Aorta (tissue), 5 donors: ENCODE measurements at regions not wholly inside any gene's neighbourhood (a gene's known extent, or its start where the extent isn't known, plus 50 kb on each side); places are given as distances from the start of the nearest gene placed in this dataset.

Source experiments
- ATAC-seq: fragments of 200-7000 bp; cut with Tn5 transposase; one replicate; pipeline ENCODE4 v1.9.1; 2022; ENCODE audit warnings: moderate library complexity; ENCODE audit not compliant: low FRiP score
- DNase-seq, 2 donors: peaks; one replicate each; pipeline ENCODE4 v3.0.0-alpha.2; 2020
- H3K27ac ChIP-seq, 2 donors: one replicate each; pipeline ENCODE4 v1.5.1; 2013; ENCODE audit warnings: low read length in 2 of 2, mild to moderate bottlenecking in 2 of 2, moderate library complexity in 2 of 2, control low read depth in 1 of 2, inconsistent platforms in 1 of 2, low read depth in 1 of 2
- H3K27me3 ChIP-seq, 2 donors: one replicate each; pipeline ENCODE4 v1.6.1; 2013; ENCODE audit warnings: control low read depth in 1 of 2, low read length in 1 of 2, mild to moderate bottlenecking in 1 of 2, moderate library complexity in 1 of 2; ENCODE audit not compliant: insufficient read depth in 2 of 2, control insufficient read depth in 1 of 2
- H3K36me3 ChIP-seq, 2 donors: one replicate each; pipeline ENCODE4 v1.6.1; 2013; ENCODE audit warnings: control low read depth in 1 of 2, low read length in 1 of 2, mild to moderate bottlenecking in 1 of 2; ENCODE audit not compliant: insufficient read depth in 2 of 2, control insufficient read depth in 1 of 2
- H3K4me1 ChIP-seq, 2 donors: one replicate each; pipeline ENCODE4 v1.6.1; 2013; ENCODE audit warnings: low read length in 2 of 2, control low read depth in 1 of 2, mild to moderate bottlenecking in 1 of 2, moderate library complexity in 1 of 2; ENCODE audit not compliant: insufficient read depth in 2 of 2, control insufficient read depth in 1 of 2
- H3K4me3 ChIP-seq, 2 donors: one replicate each; pipeline ENCODE4 v1.5.1; 2013; ENCODE audit warnings: low read length in 2 of 2, control low read depth in 1 of 2, mild to moderate bottlenecking in 1 of 2
- H3K9me3 ChIP-seq: one replicate; pipeline ENCODE4 v1.6.1; 2013; ENCODE audit warnings: mild to moderate bottlenecking, low read length; ENCODE audit not compliant: control insufficient read depth
- WGBS, 2 donors: extraction: QIAGEN DNeasy Blood & Tissue Kit; methylation state at CpG; one replicate each; pipeline ENCODE4 v1.1.7; 2013; 5-methylcytosine and 5-hydroxymethylcytosine counted together
- intact Hi-C, 2 donors: fragments of 100-400 bp; cut with DNase I; formaldehyde crosslinking; loops; one replicate each; pipeline versions ENCODE4 v1.14.2 to v1.15.0; 2022
- donor health status: healthy with polysubstance abuse.
- donor health status: Bipolar disorder and iron deficiency.
- donor health status: DM: no; HTN: no; CAD: no.
- donor health status: DM: no; HTN: no; CAD: no.
- donor health status: DM: yes; HTN: yes; CAD: no.

DNA sequence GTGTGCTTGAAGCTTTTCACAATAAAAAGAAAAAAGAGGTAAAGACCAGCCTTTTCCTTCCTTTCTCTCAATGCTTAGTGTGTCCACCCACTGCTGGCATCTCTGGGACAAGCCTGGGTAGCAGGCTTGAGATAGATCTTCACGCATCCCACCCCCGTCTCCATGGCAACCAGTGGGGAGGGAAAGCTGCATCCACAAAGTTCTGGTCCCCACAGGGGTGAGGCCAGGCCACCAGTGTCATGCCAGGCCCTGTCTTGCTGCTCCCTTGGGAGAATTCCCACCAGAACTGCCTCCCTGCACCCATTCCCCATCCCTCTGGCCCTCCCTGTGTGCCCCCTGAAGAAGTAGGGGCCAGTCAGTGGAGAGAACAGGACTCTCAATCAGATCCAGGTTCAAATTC is 259.9 kb downstream of the MRTFB start:
- no peak overlapping the region for H3K4me3 ChIP-seq
- peak; percentile 42 for ATAC-seq
- intact Hi-C loops = no loop called here
- H3K36me3 ChIP-seq = peaks cover 0 to 1% of the 10 kb centered on the region in 2 donors
- no peaks in the 10 kb centered on the region for H3K27me3 ChIP-seq
- no peaks in the 10 kb centered on the region for H3K9me3 ChIP-seq
- 87 to 89% methylated on average over 2 of the region's 2 CpGs for WGBS, 2 donors
- DNase-seq = no peak
- H3K4me1 ChIP-seq = no peaks in the 10 kb centered on the region
- H3K27ac ChIP-seq = no peak overlapping the region

DNA sequence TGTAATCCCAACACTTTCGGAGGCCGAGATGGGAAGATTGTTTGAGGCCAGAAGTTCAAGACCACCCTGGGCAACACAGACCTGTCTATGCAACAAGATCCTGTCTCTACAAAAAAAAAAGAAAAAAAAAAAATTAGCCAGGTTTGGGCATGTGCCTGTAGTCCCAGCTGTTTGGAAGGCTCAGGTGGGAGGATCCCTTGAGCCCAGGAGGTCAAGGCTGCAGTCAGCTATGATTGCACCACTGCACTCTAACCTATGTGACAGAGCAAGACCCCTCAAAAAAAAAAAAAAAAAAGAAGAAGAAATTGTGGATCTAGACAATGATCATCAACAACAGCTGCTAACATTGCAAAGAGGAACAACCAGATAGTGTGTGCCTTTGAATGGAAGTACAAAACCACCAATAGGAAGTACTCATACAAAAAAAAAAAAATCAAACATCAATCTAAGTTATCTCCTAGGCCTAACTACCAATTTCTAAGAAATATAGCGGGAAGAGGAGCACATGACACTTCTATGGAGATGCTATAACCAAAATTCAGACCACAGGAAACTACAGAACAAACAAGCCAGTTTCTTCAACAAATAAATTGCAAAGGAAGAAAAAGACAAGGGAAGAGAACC is 258.7 kb downstream of the MRTFB start:
- Histone ChIP-seq H3K4me1 (no peaks in the 10 kb centered on the region), H3K9me3 (no peaks in the 10 kb centered on the region), H3K4me3 (no peak overlapping the region), H3K27me3 (no peaks in the 10 kb centered on the region), H3K27ac (no peak overlapping the region), H3K36me3 (peaks cover 0 to 1% of the 10 kb centered on the region in 2 donors)
- ATAC-seq (no peak), DNase-seq (no peak)
- WGBS, 2 donors = 97 to 99% methylated on average over 3 of the region's 3 CpGs
- intact Hi-C loops = no loop called here

DNA sequence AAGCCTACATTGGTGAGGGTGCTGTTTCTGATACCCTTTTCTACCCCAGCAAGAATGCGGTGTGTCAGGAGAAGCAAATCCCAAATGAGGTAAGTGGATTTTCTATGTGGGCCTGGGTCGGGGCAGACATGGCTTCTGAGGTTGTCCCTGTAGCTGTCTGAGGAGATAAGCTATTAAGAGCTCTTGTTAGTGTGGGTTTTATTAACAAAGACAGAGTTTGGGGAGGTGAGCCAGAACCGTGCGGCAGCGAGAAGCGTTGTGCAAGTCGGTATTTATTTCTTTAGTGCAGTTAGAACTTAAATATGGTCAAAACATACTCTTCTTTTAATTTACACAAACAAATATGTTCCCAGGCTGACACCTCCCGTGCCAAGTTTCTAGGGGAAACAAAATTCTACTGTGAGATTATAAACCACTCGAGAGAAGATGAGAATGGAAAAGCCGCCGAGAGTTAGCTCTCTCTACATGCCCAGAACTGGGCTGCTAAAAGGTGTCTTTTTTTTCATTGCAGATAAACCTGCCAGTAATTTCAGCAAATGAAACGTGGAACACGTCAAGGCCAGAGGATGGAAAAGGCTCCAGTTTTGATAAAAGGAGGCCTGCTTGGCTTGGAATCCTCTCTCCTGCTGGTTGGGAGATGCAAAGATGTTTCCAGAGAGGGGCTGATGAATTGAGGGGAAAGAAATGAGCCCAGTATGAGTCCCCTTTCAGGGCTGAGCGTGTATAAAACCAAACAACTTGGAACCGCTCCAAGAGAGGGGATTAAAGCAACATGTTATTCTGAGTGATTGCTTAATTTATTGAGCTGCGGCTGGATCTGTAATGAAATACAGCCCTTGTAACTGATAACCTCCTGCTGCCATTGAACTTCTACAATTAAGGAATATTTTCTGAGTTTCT is 254.6 kb downstream of the MRTFB start:
- WGBS, 2 donors = 62 to 76% methylated on average over 16 of the region's 16 CpGs
- H3K36me3 ChIP-seq = peaks cover 0 to 1% of the 10 kb centered on the region in 2 donors
- no peaks in the 10 kb centered on the region for H3K9me3 ChIP-seq
- peak in 1 of 2 donors; percentile 3 for DNase-seq
- no peaks in the 10 kb centered on the region for H3K27me3 ChIP-seq
- H3K4me1 ChIP-seq = peaks cover 0 to 1% of the 10 kb centered on the region in 2 donors
- intact Hi-C loops = no loop called here
- no peak overlapping the region for H3K27ac ChIP-seq
- no peak overlapping the region for H3K4me3 ChIP-seq
- ATAC-seq = no peak

DNA sequence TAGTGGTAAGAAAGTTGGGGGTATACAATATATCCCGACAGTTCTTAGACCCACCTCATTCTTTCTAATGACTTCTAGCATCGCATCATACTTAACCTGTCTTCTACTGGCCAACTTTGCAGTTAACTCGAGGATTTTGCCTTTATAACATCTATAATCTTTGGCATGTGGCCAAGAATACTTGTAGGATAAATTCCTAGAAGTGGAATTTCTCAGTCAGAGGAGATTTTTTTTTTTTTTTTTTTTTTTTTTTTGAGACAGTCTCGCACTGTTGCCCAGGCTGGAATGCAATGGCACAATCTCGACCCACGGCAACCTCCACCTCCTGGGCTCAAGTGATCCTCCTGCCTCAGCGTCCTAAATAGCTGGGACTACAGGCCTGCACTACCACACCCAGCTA is 253.5 kb downstream of the MRTFB start:
- 16 to 18% methylated on average over 7 of the region's 7 CpGs for WGBS, 2 donors
- H3K36me3 ChIP-seq = peaks cover 0 to 1% of the 10 kb centered on the region in 2 donors
- no peaks in the 10 kb centered on the region for H3K27me3 ChIP-seq
- H3K27ac ChIP-seq = no peak overlapping the region
- no peak overlapping the region for H3K4me3 ChIP-seq
- DNase-seq (peak in 1 of 2 donors; percentile 40), ATAC-seq (no peak)
- no peaks in the 10 kb centered on the region for H3K9me3 ChIP-seq
- intact Hi-C loops = no loop called here
- peaks cover 0 to 1% of the 10 kb centered on the region in 2 donors for H3K4me1 ChIP-seq

DNA sequence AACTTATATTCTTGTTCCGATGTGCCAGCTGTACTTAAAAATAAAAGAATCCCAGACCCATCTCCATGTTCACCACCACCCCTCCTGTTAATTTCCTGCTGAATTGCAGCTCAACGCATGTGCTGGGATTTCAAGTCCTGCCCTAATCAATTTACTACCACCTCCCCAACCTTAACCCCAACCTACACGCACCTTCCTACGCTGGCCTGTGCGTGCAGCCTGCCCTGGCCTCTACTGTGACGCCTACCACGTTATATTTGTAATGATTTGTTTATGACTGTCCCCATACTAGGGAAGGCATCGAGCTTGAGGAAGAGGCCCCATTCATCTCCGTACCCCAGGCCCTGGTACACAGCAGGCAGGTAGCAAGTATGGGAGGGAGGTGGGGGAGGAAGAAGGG is 251.1 kb downstream of the MRTFB start:
- Histone ChIP-seq H3K27me3 (no peaks in the 10 kb centered on the region), H3K36me3 (no peaks in the 10 kb centered on the region), H3K4me1 (peaks cover 0 to 1% of the 10 kb centered on the region in 2 donors), H3K27ac (no peak overlapping the region), H3K4me3 (no peak overlapping the region), H3K9me3 (no peaks in the 10 kb centered on the region)
- intact Hi-C loops = no loop called here
- ATAC-seq (no peak), DNase-seq (peak in 1 of 2 donors; percentile 1)
- WGBS, 2 donors = 90 to 94% methylated on average over 9 of the region's 9 CpGs

DNA sequence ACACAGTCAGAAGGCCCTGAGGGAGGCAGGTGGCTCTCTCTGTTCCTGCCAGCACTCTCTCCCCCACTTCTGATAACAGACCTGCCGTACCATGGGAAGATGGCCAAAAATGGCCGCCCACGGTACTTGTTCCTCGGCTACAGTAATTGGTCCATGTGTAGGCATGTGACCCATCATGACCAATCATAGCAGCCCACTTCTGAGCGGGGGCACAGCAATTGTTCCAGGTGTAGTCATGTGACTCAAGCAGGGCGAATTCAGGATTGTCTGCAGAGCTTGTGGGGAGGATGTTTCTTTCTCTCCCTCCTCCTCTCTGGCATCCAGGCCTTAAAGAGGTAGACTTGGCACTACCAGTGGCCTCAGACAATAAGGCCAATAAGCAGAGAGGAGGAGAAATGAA is 250.4 kb downstream of the MRTFB start:
- ATAC-seq (no peak), DNase-seq (peak in 1 of 2 donors; percentile 35)
- Histone ChIP-seq H3K27ac (no peak overlapping the region), H3K36me3 (no peaks in the 10 kb centered on the region), H3K9me3 (no peaks in the 10 kb centered on the region), H3K4me3 (no peak overlapping the region), H3K4me1 (peaks cover 0 to 1% of the 10 kb centered on the region in 2 donors), H3K27me3 (no peaks in the 10 kb centered on the region)
- 56 to 71% methylated on average over 6 of the region's 6 CpGs for WGBS, 2 donors
- intact Hi-C loops = no loop called here

DNA sequence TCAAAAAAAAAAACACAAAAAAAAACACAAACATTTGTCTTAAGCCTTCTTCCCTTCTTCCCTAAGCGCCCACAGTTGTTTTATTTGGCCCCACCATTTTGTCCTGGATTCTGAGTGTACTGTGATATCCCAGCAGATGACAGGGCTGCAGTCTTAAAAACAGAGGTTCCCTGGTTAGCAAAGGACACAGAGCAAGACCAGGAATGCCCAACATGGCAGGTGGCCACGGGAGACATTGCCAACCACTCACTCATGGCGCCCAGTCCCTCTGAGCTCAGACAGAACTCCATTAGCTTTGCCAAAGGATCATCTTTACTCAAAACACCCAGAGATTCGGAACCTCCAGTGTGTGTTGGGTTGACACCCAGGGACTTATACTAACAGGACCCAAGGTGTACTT is 249.3 kb downstream of the MRTFB start:
- no peak overlapping the region for H3K27ac ChIP-seq
- no peaks in the 10 kb centered on the region for H3K36me3 ChIP-seq
- DNase-seq (peak; percentile 2 to 30), ATAC-seq (no peak)
- 64 to 66% methylated on average over 4 of the region's 4 CpGs for WGBS, 2 donors
- H3K9me3 ChIP-seq = no peaks in the 10 kb centered on the region
- no peak overlapping the region for H3K4me3 ChIP-seq
- intact Hi-C loops = no loop called here
- peaks cover 0 to 1% of the 10 kb centered on the region in 2 donors for H3K4me1 ChIP-seq
- no peaks in the 10 kb centered on the region for H3K27me3 ChIP-seq
